Esophagus squamous epithelium (tissue), 4 donors: ENCODE measurements at regions not wholly inside any gene's neighbourhood (a gene's known extent, or its start where the extent isn't known, plus 50 kb on each side); places are given as distances from the start of the nearest gene placed in this dataset.

Source experiments
- CTCF ChIP-seq, 6 experiments: fragments of 450-650 bp in 4 of 6; fragments of 200-600 bp in 2 of 6; sonication (generic) in 2 of 6; IDR thresholded peaks; one replicate each; pipeline ENCODE4 v1.5.1; 2016 to 2019; ENCODE audit warnings: antibody characterized with exemption in 6 of 6, mild to moderate bottlenecking in 4 of 6, moderate library complexity in 4 of 6
- POLR2A ChIP-seq, 4 donors: fragments of 450-650 bp; IDR thresholded peaks; one replicate each; pipeline ENCODE4 v1.6.1; 2017; ENCODE audit warnings: antibody characterized with exemption in 4 of 4, mild to moderate bottlenecking in 4 of 4, moderate library complexity in 3 of 4

GRCh38 chr13:59172076-59172475 is 991.7 kb downstream of the DIAPH3 start:
- TF ChIP-seq POLR2A (IDR thresholded peaks at IDR 0.05) (no peak), CTCF (IDR thresholded peaks at IDR 0.05) (no peak)
